ENCODE measurements at regions not wholly inside any gene's neighbourhood (a gene's known extent, or its start where the extent isn't known, plus 50 kb on each side); places are given as distances from the start of the nearest gene placed in this dataset.
"Not testable (repeated sequence)": the region's sequence is repeated elsewhere in the genome, so short reads cannot be mapped to it uniquely, and the experiment has no call there.

DNA sequence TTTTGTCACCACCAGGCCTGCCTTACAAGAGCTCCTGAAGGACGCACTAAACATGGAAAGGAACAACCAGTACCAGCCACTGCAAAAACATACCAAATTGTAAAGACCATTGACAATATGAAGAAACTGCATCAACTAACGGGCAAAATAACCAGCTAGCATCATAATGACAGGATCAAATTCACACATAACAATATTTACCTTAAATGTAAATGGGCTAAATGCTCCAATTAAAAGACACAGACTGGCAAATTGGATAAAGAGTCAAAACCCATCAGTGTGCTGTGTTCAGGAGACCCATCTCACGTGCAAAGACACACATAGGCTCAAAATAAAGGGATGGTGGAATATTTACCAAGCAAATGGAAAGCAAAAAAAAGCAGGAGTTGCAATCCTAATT is 99.1 kb downstream of the JRKL start:
- TF ChIP-seq, protein P1, sequence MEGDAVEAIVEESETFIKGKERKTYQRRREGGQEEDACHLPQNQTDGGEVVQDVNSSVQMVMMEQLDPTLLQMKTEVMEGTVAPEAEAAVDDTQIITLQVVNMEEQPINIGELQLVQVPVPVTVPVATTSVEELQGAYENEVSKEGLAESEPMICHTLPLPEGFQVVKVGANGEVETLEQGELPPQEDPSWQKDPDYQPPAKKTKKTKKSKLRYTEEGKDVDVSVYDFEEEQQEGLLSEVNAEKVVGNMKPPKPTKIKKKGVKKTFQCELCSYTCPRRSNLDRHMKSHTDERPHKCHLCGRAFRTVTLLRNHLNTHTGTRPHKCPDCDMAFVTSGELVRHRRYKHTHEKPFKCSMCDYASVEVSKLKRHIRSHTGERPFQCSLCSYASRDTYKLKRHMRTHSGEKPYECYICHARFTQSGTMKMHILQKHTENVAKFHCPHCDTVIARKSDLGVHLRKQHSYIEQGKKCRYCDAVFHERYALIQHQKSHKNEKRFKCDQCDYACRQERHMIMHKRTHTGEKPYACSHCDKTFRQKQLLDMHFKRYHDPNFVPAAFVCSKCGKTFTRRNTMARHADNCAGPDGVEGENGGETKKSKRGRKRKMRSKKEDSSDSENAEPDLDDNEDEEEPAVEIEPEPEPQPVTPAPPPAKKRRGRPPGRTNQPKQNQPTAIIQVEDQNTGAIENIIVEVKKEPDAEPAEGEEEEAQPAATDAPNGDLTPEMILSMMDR (IDR thresholded peaks at IDR 0.05; ENCODE audit: low read depth, low read length): not testable (repeated sequence)
- not testable (repeated sequence) for TF ChIP-seq EZH2phosphoT487 (IDR thresholded peaks at IDR 0.05; ENCODE audit: low read depth)

Measured in OCI-LY3 (cell line).